RWPE2 (cell line): ENCODE measurements at regions not wholly inside any gene's neighbourhood (a gene's known extent, or its start where the extent isn't known, plus 50 kb on each side); places are given as distances from the start of the nearest gene placed in this dataset.
"Not testable (repeated sequence)": the region's sequence is repeated elsewhere in the genome, so short reads cannot be mapped to it uniquely, and the experiment has no call there.

Experiments
- ATAC-seq: fragments of 200-7000 bp; cut with Tn5 transposase; 3 replicates; pipeline ENCODE4 v1.9.1; 2021; ENCODE audit warnings: low read depth
- DNase-seq: peaks from one replicate; pipeline ENCODE4 v3.0.0-alpha.2; 2020; ENCODE audit warnings: low spot score
- H3K27ac ChIP-seq: fragments of 450-650 bp; 2 replicates; pipeline ENCODE4 v1.5.1; 2017; ENCODE audit warnings: mild to moderate bottlenecking; ENCODE audit not compliant: poor library complexity, severe bottlenecking
- H3K27me3 ChIP-seq: fragments of 250-450 bp; sonication (Bioruptor Pico); 2 replicates; pipeline ENCODE4 v1.5.1; 2021; ENCODE audit warnings: mild to moderate bottlenecking, moderate library complexity; ENCODE audit not compliant: insufficient read depth, poor library complexity, severe bottlenecking
- H3K36me3 ChIP-seq: fragments of 250-450 bp; sonication (Bioruptor Pico); 2 replicates; pipeline ENCODE4 v1.5.1; 2020; ENCODE audit warnings: low read depth, mild to moderate bottlenecking, moderate library complexity
- H3K4me1 ChIP-seq: fragments of 250-450 bp; sonication (Bioruptor Pico); 2 replicates; pipeline ENCODE4 v1.5.1; 2021; ENCODE audit warnings: mild to moderate bottlenecking, moderate library complexity; ENCODE audit not compliant: insufficient read depth, poor library complexity, severe bottlenecking
- H3K4me3 ChIP-seq: fragments of 250-450 bp; sonication (Bioruptor Pico); 2 replicates; pipeline ENCODE4 v1.5.1; 2021; ENCODE audit warnings: mild to moderate bottlenecking, moderate library complexity; ENCODE audit not compliant: severe bottlenecking
- H3K9me3 ChIP-seq: fragments of 250-450 bp; sonication (Bioruptor Pico); 2 replicates; pipeline ENCODE4 v1.5.1; 2021; ENCODE audit warnings: mild to moderate bottlenecking, moderate library complexity; ENCODE audit not compliant: severe bottlenecking
- CTCF ChIP-seq: fragments of 450-650 bp; IDR thresholded peaks from one replicate; pipeline ENCODE4 v1.5.1; 2017; ENCODE audit warnings: mild to moderate bottlenecking, moderate library complexity; ENCODE audit not compliant: poor library complexity, severe bottlenecking

DNA sequence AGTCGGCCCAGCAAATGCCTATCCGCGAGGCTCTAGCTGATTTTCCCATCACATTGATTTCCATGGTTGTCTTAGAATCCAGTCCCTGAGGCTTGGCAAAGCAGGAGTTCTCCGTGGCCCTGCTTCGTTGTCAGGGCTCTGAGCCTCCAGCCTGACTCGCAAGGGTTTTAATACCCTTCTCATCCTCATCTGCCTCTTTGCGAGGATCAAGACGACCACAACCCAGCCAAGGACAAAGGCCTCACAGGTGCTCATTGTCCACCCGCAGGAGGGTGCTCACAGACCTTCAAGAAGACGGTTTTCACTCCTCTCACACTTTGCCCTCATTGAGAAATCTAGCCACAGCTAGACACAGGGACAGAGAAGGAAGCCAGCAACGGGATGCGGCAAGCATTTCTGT lies 610.8 kb downstream of the KCNJ18 start:
- ATAC-seq (no peak), DNase-seq (no peak)
- Histone ChIP-seq H3K36me3 (no peaks in the 10 kb centered on the region), H3K27ac (no peak overlapping the region), H3K27me3 (no peaks in the 10 kb centered on the region), H3K4me1 (no peaks in the 10 kb centered on the region), H3K4me3 (no peak overlapping the region), H3K9me3 (peaks cover 3% of the 10 kb centered on the region)
- no peak for TF ChIP-seq CTCF

- no peak overlapping the region for H3K27ac ChIP-seq
- TF ChIP-seq CTCF = no peak
- H3K27me3 ChIP-seq = no peaks in the 10 kb centered on the region
- no peaks in the 10 kb centered on the region for H3K4me1 ChIP-seq
- H3K9me3 ChIP-seq = peaks cover 3% of the 10 kb centered on the region
- ATAC-seq (no peak), DNase-seq (no peak)
- no peaks in the 10 kb centered on the region for H3K36me3 ChIP-seq
- H3K4me3 ChIP-seq = no peak overlapping the region
Observed at GRCh38 chr17:22303865-22304264, 611.5 kb downstream of the KCNJ18 start.

GRCh38 chr17:22304667-22305303 lies 612.5 kb downstream of the KCNJ18 start:
- no peak for DNase-seq
- Histone ChIP-seq H3K9me3 (peaks cover 3% of the 10 kb centered on the region), H3K27ac (no peak overlapping the region), H3K4me1 (no peaks in the 10 kb centered on the region), H3K27me3 (no peaks in the 10 kb centered on the region), H3K4me3 (no peak overlapping the region), H3K36me3 (no peaks in the 10 kb centered on the region)
- no peak for ATAC-seq
- no peak for TF ChIP-seq CTCF

DNA sequence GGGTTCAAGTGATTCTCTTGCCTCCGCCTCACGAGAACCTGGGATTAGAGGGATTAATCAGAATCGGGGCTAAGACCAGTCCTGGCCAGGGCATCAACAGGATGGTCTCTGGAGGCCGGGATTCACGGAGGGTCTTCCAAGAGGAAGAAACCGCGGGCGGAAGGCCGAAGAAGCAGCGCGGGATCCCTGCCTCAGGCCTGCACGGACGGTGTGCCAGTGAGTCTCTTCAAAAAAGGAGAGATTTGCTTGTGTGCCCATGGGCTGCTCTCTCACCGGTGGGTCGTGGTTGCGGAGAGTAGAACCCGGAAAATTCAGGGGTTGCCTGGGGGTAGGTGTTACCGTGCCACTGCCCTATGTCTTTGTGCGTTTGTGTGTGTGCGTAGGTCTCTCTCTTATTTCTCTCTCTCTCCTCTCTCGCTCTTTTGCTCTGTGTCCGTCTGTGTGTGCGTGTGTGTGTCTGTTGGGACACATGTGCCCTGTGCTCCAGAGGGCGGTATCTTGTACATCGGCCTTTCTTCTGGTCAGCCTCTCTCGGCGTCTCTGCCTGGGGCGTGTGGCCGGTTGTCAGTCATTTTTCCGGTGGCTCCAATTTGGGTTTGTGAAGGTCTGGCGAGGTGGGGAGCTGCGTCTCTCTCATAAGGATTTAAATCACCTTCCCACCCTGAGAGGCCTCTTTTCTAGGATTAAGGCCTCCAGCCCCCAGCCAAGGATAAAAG lies 613.2 kb downstream of the KCNJ18 start:
- Histone ChIP-seq H3K36me3 (no peaks in the 10 kb centered on the region), H3K27ac (no peak overlapping the region), H3K9me3 (peaks cover 3% of the 10 kb centered on the region), H3K4me1 (no peaks in the 10 kb centered on the region), H3K27me3 (no peaks in the 10 kb centered on the region), H3K4me3 (no peak overlapping the region)
- DNase-seq = no peak
- ATAC-seq = no peak
- no peak for TF ChIP-seq CTCF

GRCh38 chr17:22310292-22310691 lies 618.0 kb downstream of the KCNJ18 start:
- not testable (repeated sequence) for H3K36me3 ChIP-seq, H3K27ac ChIP-seq, H3K4me1 ChIP-seq, H3K27me3 ChIP-seq, DNase-seq, H3K4me3 ChIP-seq, H3K9me3 ChIP-seq, ATAC-seq
